ENCODE measurements at regions not wholly inside any gene's neighbourhood (a gene's known extent, or its start where the extent isn't known, plus 50 kb on each side); places are given as distances from the start of the nearest gene placed in this dataset.

GRCh38 chr18:44046376-44046975 lies 634.2 kb upstream of the SETBP1 start:
- ATAC-seq, result no peak
- no peak for TF ChIP-seq ARNTL (CRISPR knock-in tag; IDR thresholded peaks at IDR 0.05; ENCODE audit: borderline replicate concordance, low read depth)
- no peak for TF ChIP-seq CSRNP3 (CRISPR knock-in tag; IDR thresholded peaks at IDR 0.05)
- TF ChIP-seq ZFP3 (CRISPR knock-in tag; IDR thresholded peaks at IDR 0.05), result no peak
- no peak for TF ChIP-seq ZC3H10 (CRISPR knock-in tag; IDR thresholded peaks at IDR 0.05)
- TF ChIP-seq SNAI2 (CRISPR knock-in tag; IDR thresholded peaks at IDR 0.05), result no peak

- no peak for ATAC-seq
- TF ChIP-seq ZC3H10 (CRISPR knock-in tag; IDR thresholded peaks at IDR 0.05) (no peak), SNAI2 (CRISPR knock-in tag; IDR thresholded peaks at IDR 0.05) (no peak), ZNF70 (CRISPR knock-in tag; IDR thresholded peaks at IDR 0.05) (no peak), CSRNP3 (CRISPR knock-in tag; IDR thresholded peaks at IDR 0.05) (no peak), ZFP30 (CRISPR knock-in tag; IDR thresholded peaks at IDR 0.05) (no peak), PPARA (CRISPR knock-in tag; IDR thresholded peaks at IDR 0.05; ENCODE audit: borderline replicate concordance) (no peak)
Observed at GRCh38 chr18:44047585-44047984, 633.1 kb upstream of the SETBP1 start.

DNA sequence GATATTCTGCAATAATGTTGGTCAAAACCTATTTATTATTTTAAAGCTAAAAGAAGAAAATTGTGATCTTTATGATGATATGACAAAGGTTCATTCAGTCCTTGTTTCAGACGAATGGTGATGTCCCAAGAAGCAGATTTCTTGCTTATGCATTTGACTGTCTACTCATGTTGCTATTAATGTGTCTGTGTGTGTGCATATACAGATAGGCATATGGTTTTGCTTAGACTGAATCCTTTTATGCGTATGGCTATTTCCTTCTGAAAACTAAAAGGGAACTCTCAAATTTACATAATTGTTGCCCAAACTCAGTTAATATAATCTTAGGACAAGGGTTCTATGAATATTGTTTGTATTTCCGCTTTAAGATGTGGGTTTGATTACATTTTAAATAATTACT lies 632.3 kb upstream of the SETBP1 start:
- TF ChIP-seq RARB (CRISPR knock-in tag; IDR thresholded peaks at IDR 0.05), result no peak
- no peak for TF ChIP-seq PPARA (CRISPR knock-in tag; IDR thresholded peaks at IDR 0.05; ENCODE audit: borderline replicate concordance)
- no peak for TF ChIP-seq ZNF70 (CRISPR knock-in tag; IDR thresholded peaks at IDR 0.05)
- TF ChIP-seq ZC3H10 (CRISPR knock-in tag; IDR thresholded peaks at IDR 0.05), result no peak
- no peak for TF ChIP-seq POU6F1 (CRISPR knock-in tag; IDR thresholded peaks at IDR 0.05; ENCODE audit: borderline replicate concordance, low read depth)
- no peak for TF ChIP-seq SNAI2 (CRISPR knock-in tag; IDR thresholded peaks at IDR 0.05)
- no peak for TF ChIP-seq CREB5 (CRISPR knock-in tag; IDR thresholded peaks at IDR 0.05; ENCODE audit: low read depth)
- no peak for ATAC-seq

GRCh38 chr18:44048846-44049245 lies 631.8 kb upstream of the SETBP1 start:
- no peak for ATAC-seq
- TF ChIP-seq CSRNP3 (CRISPR knock-in tag; IDR thresholded peaks at IDR 0.05) (no peak), OSR1 (CRISPR knock-in tag; IDR thresholded peaks at IDR 0.05) (no peak), ZNF70 (CRISPR knock-in tag; IDR thresholded peaks at IDR 0.05) (no peak), TOX (CRISPR knock-in tag; IDR thresholded peaks at IDR 0.05; ENCODE audit: borderline replicate concordance) (no peak), ISL1 (CRISPR knock-in tag; IDR thresholded peaks at IDR 0.05) (no peak), ZFP30 (CRISPR knock-in tag; IDR thresholded peaks at IDR 0.05) (no peak), ARNTL (CRISPR knock-in tag; IDR thresholded peaks at IDR 0.05; ENCODE audit: borderline replicate concordance, low read depth) (no peak), ZC3H10 (CRISPR knock-in tag; IDR thresholded peaks at IDR 0.05) (no peak), SNAI2 (CRISPR knock-in tag; IDR thresholded peaks at IDR 0.05) (no peak), GLIS3 (CRISPR knock-in tag; IDR thresholded peaks at IDR 0.05) (no peak), ESRRG (CRISPR knock-in tag; IDR thresholded peaks at IDR 0.05) (no peak)

GRCh38 chr18:44051026-44051425 lies 629.7 kb upstream of the SETBP1 start:
- ATAC-seq, result no peak
- no peak for TF ChIP-seq SNAI2 (CRISPR knock-in tag; IDR thresholded peaks at IDR 0.05)
- TF ChIP-seq ZNF565 (CRISPR knock-in tag; conservative IDR thresholded peaks at IDR 0.05; ENCODE audit: low read depth), result no peak
- no peak for TF ChIP-seq CSRNP3 (CRISPR knock-in tag; IDR thresholded peaks at IDR 0.05)
- TF ChIP-seq TOX (CRISPR knock-in tag; IDR thresholded peaks at IDR 0.05; ENCODE audit: borderline replicate concordance), result no peak
- TF ChIP-seq ZC3H10 (CRISPR knock-in tag; IDR thresholded peaks at IDR 0.05), result no peak
- no peak for TF ChIP-seq RARB (CRISPR knock-in tag; IDR thresholded peaks at IDR 0.05)
- TF ChIP-seq GLIS3 (CRISPR knock-in tag; IDR thresholded peaks at IDR 0.05), result no peak
- no peak for TF ChIP-seq ARNTL (CRISPR knock-in tag; IDR thresholded peaks at IDR 0.05; ENCODE audit: borderline replicate concordance, low read depth)
- no peak for TF ChIP-seq ISL1 (CRISPR knock-in tag; IDR thresholded peaks at IDR 0.05)
- no peak for TF ChIP-seq OSR1 (CRISPR knock-in tag; IDR thresholded peaks at IDR 0.05)
- no peak for TF ChIP-seq TCF4 (CRISPR knock-in tag; IDR thresholded peaks at IDR 0.05; ENCODE audit: borderline replicate concordance)
- no peak for TF ChIP-seq ZFP3 (CRISPR knock-in tag; IDR thresholded peaks at IDR 0.05)
- no peak for TF ChIP-seq BACH2 (CRISPR knock-in tag; IDR thresholded peaks at IDR 0.05; ENCODE audit: borderline replicate concordance)
- TF ChIP-seq CREB5 (CRISPR knock-in tag; IDR thresholded peaks at IDR 0.05; ENCODE audit: low read depth), result no peak
- TF ChIP-seq ESRRG (CRISPR knock-in tag; IDR thresholded peaks at IDR 0.05), result no peak

Measured in SK-N-SH treated with all-trans-retinoic acid at 6 μM for 48 hours (cell line).